H1 (cell line): ENCODE measurements at regions not wholly inside any gene's neighbourhood (a gene's known extent, or its start where the extent isn't known, plus 50 kb on each side); places are given as distances from the start of the nearest gene placed in this dataset.

Experiments
- CTBP2 ChIP-seq: IDR thresholded peaks from 2 replicates; pipeline ENCODE4 v1.7.0; 2011; ENCODE audit warnings: borderline replicate concordance, mild to moderate bottlenecking, moderate library complexity, mixed read lengths, low read length; ENCODE audit not compliant: insufficient read depth, insufficient read length
- RNF2 ChIP-seq: fragments of 200-900, 300-1000 bp; sonication (generic); IDR thresholded peaks from 2 replicates; pipeline ENCODE4 v1.7.1; 2016; ENCODE audit warnings: borderline replicate concordance, low read depth, mild to moderate bottlenecking, antibody characterized with exemption, low read length; ENCODE audit not compliant: poor library complexity, severe bottlenecking; ENCODE audit errors: missing control alignments
- SRF ChIP-seq: IDR thresholded peaks from 2 replicates; pipeline ENCODE4 v1.6.1; 2011; ENCODE audit warnings: mild to moderate bottlenecking, low read depth, low read length, moderate library complexity
- TF ChIP-seq, protein P1 (sequence below): fragments of 300-600 bp; sonication (generic); IDR thresholded peaks from 2 replicates; pipeline ENCODE4 v1.7.1; 2012; ENCODE audit warnings: low read length, moderate library complexity, mild to moderate bottlenecking, inconsistent platforms; ENCODE audit not compliant: insufficient replicate concordance

DNA sequence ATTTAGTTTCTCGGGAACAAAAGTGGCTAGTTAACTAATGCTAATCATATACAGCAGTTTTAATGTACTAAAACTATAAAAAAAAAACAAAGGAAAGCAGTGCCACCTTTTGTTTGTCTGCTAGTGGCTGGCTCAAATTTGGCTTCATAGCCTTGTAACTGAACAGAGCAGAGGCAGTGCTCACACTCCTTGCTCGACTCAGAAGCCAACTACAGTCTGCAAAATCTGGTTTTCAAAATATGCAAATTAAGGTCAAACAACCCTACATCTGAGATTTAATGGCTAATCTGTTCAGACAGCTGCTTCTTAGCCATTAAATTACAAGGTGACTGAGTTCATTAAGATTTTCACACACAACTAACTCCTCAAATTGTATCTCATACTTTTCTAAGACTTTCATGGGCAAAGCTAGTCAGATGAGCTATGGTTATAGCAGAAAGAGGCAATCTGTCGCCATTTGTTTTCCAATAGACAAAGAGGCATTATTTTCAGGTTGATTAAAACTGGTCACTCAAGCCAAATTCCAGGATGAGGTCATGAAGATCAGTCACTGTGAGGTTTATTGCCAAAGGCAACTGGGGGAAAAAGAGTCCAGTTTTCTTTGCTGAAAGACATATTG, 56.8 kb upstream of the EPB41L4A start (continued):
- TF ChIP-seq CTBP2 (no peak), SRF (no peak), RNF2 (no peak)
- TF ChIP-seq, protein P1, sequence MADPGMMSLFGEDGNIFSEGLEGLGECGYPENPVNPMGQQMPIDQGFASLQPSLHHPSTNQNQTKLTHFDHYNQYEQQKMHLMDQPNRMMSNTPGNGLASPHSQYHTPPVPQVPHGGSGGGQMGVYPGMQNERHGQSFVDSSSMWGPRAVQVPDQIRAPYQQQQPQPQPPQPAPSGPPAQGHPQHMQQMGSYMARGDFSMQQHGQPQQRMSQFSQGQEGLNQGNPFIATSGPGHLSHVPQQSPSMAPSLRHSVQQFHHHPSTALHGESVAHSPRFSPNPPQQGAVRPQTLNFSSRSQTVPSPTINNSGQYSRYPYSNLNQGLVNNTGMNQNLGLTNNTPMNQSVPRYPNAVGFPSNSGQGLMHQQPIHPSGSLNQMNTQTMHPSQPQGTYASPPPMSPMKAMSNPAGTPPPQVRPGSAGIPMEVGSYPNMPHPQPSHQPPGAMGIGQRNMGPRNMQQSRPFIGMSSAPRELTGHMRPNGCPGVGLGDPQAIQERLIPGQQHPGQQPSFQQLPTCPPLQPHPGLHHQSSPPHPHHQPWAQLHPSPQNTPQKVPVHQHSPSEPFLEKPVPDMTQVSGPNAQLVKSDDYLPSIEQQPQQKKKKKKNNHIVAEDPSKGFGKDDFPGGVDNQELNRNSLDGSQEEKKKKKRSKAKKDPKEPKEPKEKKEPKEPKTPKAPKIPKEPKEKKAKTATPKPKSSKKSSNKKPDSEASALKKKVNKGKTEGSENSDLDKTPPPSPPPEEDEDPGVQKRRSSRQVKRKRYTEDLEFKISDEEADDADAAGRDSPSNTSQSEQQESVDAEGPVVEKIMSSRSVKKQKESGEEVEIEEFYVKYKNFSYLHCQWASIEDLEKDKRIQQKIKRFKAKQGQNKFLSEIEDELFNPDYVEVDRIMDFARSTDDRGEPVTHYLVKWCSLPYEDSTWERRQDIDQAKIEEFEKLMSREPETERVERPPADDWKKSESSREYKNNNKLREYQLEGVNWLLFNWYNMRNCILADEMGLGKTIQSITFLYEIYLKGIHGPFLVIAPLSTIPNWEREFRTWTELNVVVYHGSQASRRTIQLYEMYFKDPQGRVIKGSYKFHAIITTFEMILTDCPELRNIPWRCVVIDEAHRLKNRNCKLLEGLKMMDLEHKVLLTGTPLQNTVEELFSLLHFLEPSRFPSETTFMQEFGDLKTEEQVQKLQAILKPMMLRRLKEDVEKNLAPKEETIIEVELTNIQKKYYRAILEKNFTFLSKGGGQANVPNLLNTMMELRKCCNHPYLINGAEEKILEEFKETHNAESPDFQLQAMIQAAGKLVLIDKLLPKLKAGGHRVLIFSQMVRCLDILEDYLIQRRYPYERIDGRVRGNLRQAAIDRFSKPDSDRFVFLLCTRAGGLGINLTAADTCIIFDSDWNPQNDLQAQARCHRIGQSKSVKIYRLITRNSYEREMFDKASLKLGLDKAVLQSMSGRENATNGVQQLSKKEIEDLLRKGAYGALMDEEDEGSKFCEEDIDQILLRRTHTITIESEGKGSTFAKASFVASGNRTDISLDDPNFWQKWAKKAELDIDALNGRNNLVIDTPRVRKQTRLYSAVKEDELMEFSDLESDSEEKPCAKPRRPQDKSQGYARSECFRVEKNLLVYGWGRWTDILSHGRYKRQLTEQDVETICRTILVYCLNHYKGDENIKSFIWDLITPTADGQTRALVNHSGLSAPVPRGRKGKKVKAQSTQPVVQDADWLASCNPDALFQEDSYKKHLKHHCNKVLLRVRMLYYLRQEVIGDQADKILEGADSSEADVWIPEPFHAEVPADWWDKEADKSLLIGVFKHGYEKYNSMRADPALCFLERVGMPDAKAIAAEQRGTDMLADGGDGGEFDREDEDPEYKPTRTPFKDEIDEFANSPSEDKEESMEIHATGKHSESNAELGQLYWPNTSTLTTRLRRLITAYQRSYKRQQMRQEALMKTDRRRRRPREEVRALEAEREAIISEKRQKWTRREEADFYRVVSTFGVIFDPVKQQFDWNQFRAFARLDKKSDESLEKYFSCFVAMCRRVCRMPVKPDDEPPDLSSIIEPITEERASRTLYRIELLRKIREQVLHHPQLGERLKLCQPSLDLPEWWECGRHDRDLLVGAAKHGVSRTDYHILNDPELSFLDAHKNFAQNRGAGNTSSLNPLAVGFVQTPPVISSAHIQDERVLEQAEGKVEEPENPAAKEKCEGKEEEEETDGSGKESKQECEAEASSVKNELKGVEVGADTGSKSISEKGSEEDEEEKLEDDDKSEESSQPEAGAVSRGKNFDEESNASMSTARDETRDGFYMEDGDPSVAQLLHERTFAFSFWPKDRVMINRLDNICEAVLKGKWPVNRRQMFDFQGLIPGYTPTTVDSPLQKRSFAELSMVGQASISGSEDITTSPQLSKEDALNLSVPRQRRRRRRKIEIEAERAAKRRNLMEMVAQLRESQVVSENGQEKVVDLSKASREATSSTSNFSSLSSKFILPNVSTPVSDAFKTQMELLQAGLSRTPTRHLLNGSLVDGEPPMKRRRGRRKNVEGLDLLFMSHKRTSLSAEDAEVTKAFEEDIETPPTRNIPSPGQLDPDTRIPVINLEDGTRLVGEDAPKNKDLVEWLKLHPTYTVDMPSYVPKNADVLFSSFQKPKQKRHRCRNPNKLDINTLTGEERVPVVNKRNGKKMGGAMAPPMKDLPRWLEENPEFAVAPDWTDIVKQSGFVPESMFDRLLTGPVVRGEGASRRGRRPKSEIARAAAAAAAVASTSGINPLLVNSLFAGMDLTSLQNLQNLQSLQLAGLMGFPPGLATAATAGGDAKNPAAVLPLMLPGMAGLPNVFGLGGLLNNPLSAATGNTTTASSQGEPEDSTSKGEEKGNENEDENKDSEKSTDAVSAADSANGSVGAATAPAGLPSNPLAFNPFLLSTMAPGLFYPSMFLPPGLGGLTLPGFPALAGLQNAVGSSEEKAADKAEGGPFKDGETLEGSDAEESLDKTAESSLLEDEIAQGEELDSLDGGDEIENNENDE, result no peak
